ENCODE measurements at regions not wholly inside any gene's neighbourhood (a gene's known extent, or its start where the extent isn't known, plus 50 kb on each side); places are given as distances from the start of the nearest gene placed in this dataset.

DNA sequence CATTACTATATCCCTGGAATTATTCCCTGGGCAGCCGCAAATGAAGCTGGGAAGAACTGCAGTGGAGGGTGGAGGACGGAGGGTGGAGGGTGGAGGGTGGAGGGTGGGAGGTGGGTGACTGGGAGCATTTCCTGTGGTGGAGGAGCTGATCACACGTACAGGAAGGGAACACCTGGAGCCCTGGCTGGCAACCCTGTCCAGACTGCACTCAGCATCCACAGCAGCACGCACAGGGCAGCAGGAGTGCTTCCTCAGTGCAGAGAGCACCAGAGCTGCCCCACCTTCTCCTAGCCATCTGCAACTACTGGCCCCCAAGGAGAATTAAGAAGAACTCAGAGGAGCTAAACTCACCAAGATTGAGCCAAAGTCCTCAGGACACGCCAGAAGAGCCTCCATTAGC lies 249.9 kb downstream of the EIPR1 start:
- ATAC-seq, result no peak
- Histone ChIP-seq H3K9me3 (replicated peaks; ENCODE audit: control insufficient read depth, insufficient read depth, low read depth, low read length) (no peaks in the 10 kb centered on the region), H3K4me3 (no peak overlapping the region), H3K79me2 (ENCODE audit: control insufficient read depth, insufficient read depth, low read length) (no peaks in the 10 kb centered on the region), H3K4me1 (replicated peaks in 1 of 2; ENCODE audit: control insufficient read depth in 2 of 2, insufficient read depth in 2 of 2, low read length in 2 of 2) (0 out of 5 replicates have a peak, but pooled peaks cover 0 to 2% of the 10 kb centered on the region in 2 experiments), H4K20me1 (replicated peaks; ENCODE audit: control insufficient read depth, insufficient read depth, low read length) (no peaks in the 10 kb centered on the region), H3K9me1 (ENCODE audit: control insufficient read depth, insufficient read depth, low read length) (no peaks in the 10 kb centered on the region), H3K36me3 (ENCODE audit: control insufficient read depth, insufficient read depth, low read length) (no peaks in the 10 kb centered on the region), H3K27me3 (ENCODE audit: control insufficient read depth in 2 of 2, insufficient read depth in 2 of 2, low read length in 2 of 2) (peaks cover 33 to 71% of the 10 kb centered on the region in 2 experiments; a peak in 4 of 5 replicates), H3K9ac (ENCODE audit: insufficient read depth in 1 of 2, low read depth in 2 of 2, low read length in 2 of 2) (no peak overlapping the region), H2AFZ (ENCODE audit: low read depth, low read length) (no peak overlapping the region), H3K27ac (ENCODE audit: extremely low read depth, low read depth, low read length) (no peak overlapping the region), H3K4me2 (ENCODE audit: insufficient read depth, low read length) (no peak overlapping the region)
- no TSS peak for BruUV-seq (replicated peaks)
- FAIRE-seq, result no peak
- 3% methylated on average over 3 of the region's 5 CpGs for WGBS (ENCODE audit: insufficient coverage, low coverage, missing lambda C conversion rate)
- DNase-seq (ENCODE audit: extremely low read depth in 1 of 4, low spot score in 3 of 4), result no peak
- TF ChIP-seq NFATC3 (IDR thresholded peaks at IDR 0.05) (no peak), FOXA3 (CRISPR knock-in tag; conservative IDR thresholded peaks at IDR 0.05 in 1 of 2, IDR thresholded peaks at IDR 0.05 in 1 of 2) (no peak), ZNF12 (CRISPR knock-in tag; IDR thresholded peaks at IDR 0.05) (no peak), KAT8 (IDR thresholded peaks at IDR 0.05; ENCODE audit: low read depth) (no peak), FOXM1 (IDR thresholded peaks at IDR 0.05; ENCODE audit: low read depth) (no peak), FOXM1 (CRISPR knock-in tag; IDR thresholded peaks at IDR 0.05; ENCODE audit: low read depth) (no peak), DMBX1 (CRISPR knock-in tag; IDR thresholded peaks at IDR 0.05; ENCODE audit: borderline replicate concordance) (no peak), ZNF436 (CRISPR knock-in tag; IDR thresholded peaks at IDR 0.05) (no peak), KDM2B (CRISPR knock-in tag; IDR thresholded peaks at IDR 0.05) (no peak), SAP30 (IDR thresholded peaks at IDR 0.05; ENCODE audit: borderline replicate concordance, insufficient read depth, low read depth, low read length, poor library complexity, severe bottlenecking) (no peak), RFX7 (CRISPR knock-in tag; IDR thresholded peaks at IDR 0.05) (no peak), TSHZ1 (CRISPR knock-in tag; IDR thresholded peaks at IDR 0.05) (no peak), KLF10 (CRISPR knock-in tag; IDR thresholded peaks at IDR 0.05) (no peak), GTF2F1 (IDR thresholded peaks at IDR 0.05; ENCODE audit: low read depth, low read length) (no peak), U2AF1 (optimal IDR thresholded peaks at IDR 0.05; ENCODE audit: low read depth, low read length) (no peak), USF1 (CRISPR knock-in tag; IDR thresholded peaks at IDR 0.05) (no peak)
- intact Hi-C loops (cut with micrococcal nuclease) (no loop called here), in situ Hi-C loops (cut with MboI) (no loop called here)
- ChIA-PET CTCF (ENCODE audit: low intra/inter-chr PET ratio) (no interaction called here), POLR2A (interaction anchor here (0.7 kb wide), 1 partner anchor 356 kb away, joined by 3 read pairs; no protein-coding TSS in a partner anchor)

All from K562 (cell line).